ENCODE measurements at regions not wholly inside any gene's neighbourhood (a gene's known extent, or its start where the extent isn't known, plus 50 kb on each side); places are given as distances from the start of the nearest gene placed in this dataset.

DNA sequence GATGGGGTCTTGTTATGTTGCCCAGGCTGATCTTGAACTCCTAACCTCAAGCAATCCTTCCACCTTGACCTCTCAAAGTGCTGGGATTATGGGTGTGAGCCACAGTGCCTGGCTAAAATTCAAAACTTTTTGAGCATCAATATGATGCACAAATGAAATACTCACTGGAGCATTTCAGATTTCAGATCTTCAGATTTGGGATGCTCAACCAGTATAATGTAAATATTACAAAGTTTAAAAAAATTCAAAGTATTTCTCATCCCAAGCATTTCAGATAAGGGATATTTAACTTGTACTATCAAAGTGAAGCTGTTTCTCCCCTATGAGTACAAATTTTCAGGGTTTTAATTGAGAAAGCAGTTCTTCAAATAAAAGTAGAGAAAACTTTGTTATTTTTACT lies 164.1 kb upstream of the CCDC68 start:
- Histone ChIP-seq H3K9me2 (replicated peaks; ENCODE audit: insufficient read depth) (no peaks in the 10 kb centered on the region), H4K20me1 (ENCODE audit: insufficient read depth, poor library complexity, severe bottlenecking) (no peaks in the 10 kb centered on the region), H3K27me3 (no peaks in the 10 kb centered on the region), H3K36me3 (replicated peaks; ENCODE audit: insufficient read depth, low read depth) (no peaks in the 10 kb centered on the region), H2AFZ (no peak overlapping the region), H3K9me3 (ENCODE audit: low read depth) (no peaks in the 10 kb centered on the region), H3K4me2 (no peak overlapping the region), H3K4me3 (no peak overlapping the region), H3K27ac (no peak overlapping the region), H3K4me1 (ENCODE audit: insufficient read depth) (no peaks in the 10 kb centered on the region), H3K79me2 (no peaks in the 10 kb centered on the region)
- no peak for DNase-seq (ENCODE audit: low spot score)
- no peak for TF ChIP-seq EZH2 (IDR thresholded peaks at IDR 0.05; ENCODE audit: borderline replicate concordance)
- TF ChIP-seq EZH2phosphoT487 (IDR thresholded peaks at IDR 0.05; ENCODE audit: low read depth, severe bottlenecking, unreplicated experiment) = no peak
- no peak for TF ChIP-seq CTCF (IDR thresholded peaks at IDR 0.05; ENCODE audit: poor library complexity)

- Histone ChIP-seq H3K9me2 (replicated peaks; ENCODE audit: insufficient read depth) (no peaks in the 10 kb centered on the region), H3K9me3 (ENCODE audit: low read depth) (no peaks in the 10 kb centered on the region), H3K4me3 (no peak overlapping the region), H4K20me1 (ENCODE audit: insufficient read depth, poor library complexity, severe bottlenecking) (no peaks in the 10 kb centered on the region), H3K4me2 (no peak overlapping the region), H3K79me2 (no peaks in the 10 kb centered on the region), H3K27ac (no peak overlapping the region), H3K4me1 (ENCODE audit: insufficient read depth) (no peaks in the 10 kb centered on the region), H3K36me3 (replicated peaks; ENCODE audit: insufficient read depth, low read depth) (no peaks in the 10 kb centered on the region), H3K27me3 (no peaks in the 10 kb centered on the region), H2AFZ (no peak overlapping the region)
- 95% methylated on average over 10 of the region's 10 CpGs for WGBS (ENCODE audit: low lambda C conversion rate, missing lambda C conversion rate)
- TF ChIP-seq CTCF (IDR thresholded peaks at IDR 0.05; ENCODE audit: poor library complexity) = no peak
- TF ChIP-seq EZH2 (IDR thresholded peaks at IDR 0.05; ENCODE audit: borderline replicate concordance) = no peak
- no peak for TF ChIP-seq EZH2phosphoT487 (IDR thresholded peaks at IDR 0.05; ENCODE audit: low read depth, severe bottlenecking, unreplicated experiment)
- DNase-seq (ENCODE audit: low spot score) = no peak
Observed at GRCh38 chr18:55121397-55122170, 162.3 kb upstream of the CCDC68 start.

- H3K27me3 ChIP-seq = no peaks in the 10 kb centered on the region
- TF ChIP-seq EZH2phosphoT487 (IDR thresholded peaks at IDR 0.05; ENCODE audit: low read depth, severe bottlenecking, unreplicated experiment) (no peak), CTCF (IDR thresholded peaks at IDR 0.05; ENCODE audit: poor library complexity) (no peak), EZH2 (IDR thresholded peaks at IDR 0.05; ENCODE audit: borderline replicate concordance) (no peak)
- DNase-seq (ENCODE audit: low spot score) = no peak
- no peaks in the 10 kb centered on the region for H3K79me2 ChIP-seq
- no peaks in the 10 kb centered on the region for H3K9me3 ChIP-seq (ENCODE audit: low read depth)
- no peaks in the 10 kb centered on the region for H3K36me3 ChIP-seq (replicated peaks; ENCODE audit: insufficient read depth, low read depth)
- H4K20me1 ChIP-seq (ENCODE audit: insufficient read depth, poor library complexity, severe bottlenecking) = no peaks in the 10 kb centered on the region
- no peak overlapping the region for H3K27ac ChIP-seq
- no peak overlapping the region for H2AFZ ChIP-seq
- no peaks in the 10 kb centered on the region for H3K9me2 ChIP-seq (replicated peaks; ENCODE audit: insufficient read depth)
- no peaks in the 10 kb centered on the region for H3K4me1 ChIP-seq (ENCODE audit: insufficient read depth)
- H3K4me2 ChIP-seq = no peak overlapping the region
- H3K4me3 ChIP-seq = no peak overlapping the region
Observed at GRCh38 chr18:55120896-55121295, 161.6 kb upstream of the CCDC68 start.
